ENCODE measurements at regions not wholly inside any gene's neighbourhood (a gene's known extent, or its start where the extent isn't known, plus 50 kb on each side); places are given as distances from the start of the nearest gene placed in this dataset.

- no peak overlapping the region for H3K4me3 ChIP-seq (ENCODE audit: low read depth, low read length)
- TF ChIP-seq, protein P1, sequence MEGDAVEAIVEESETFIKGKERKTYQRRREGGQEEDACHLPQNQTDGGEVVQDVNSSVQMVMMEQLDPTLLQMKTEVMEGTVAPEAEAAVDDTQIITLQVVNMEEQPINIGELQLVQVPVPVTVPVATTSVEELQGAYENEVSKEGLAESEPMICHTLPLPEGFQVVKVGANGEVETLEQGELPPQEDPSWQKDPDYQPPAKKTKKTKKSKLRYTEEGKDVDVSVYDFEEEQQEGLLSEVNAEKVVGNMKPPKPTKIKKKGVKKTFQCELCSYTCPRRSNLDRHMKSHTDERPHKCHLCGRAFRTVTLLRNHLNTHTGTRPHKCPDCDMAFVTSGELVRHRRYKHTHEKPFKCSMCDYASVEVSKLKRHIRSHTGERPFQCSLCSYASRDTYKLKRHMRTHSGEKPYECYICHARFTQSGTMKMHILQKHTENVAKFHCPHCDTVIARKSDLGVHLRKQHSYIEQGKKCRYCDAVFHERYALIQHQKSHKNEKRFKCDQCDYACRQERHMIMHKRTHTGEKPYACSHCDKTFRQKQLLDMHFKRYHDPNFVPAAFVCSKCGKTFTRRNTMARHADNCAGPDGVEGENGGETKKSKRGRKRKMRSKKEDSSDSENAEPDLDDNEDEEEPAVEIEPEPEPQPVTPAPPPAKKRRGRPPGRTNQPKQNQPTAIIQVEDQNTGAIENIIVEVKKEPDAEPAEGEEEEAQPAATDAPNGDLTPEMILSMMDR (IDR thresholded peaks at IDR 0.05; ENCODE audit: insufficient read depth, low read depth, low read length), result no peak
- no peak for DNase-seq (ENCODE audit: low read depth)
Measured at GRCh38 chr3:109809513-109809912, 472.2 kb upstream of the DPPA4 start.

DNA sequence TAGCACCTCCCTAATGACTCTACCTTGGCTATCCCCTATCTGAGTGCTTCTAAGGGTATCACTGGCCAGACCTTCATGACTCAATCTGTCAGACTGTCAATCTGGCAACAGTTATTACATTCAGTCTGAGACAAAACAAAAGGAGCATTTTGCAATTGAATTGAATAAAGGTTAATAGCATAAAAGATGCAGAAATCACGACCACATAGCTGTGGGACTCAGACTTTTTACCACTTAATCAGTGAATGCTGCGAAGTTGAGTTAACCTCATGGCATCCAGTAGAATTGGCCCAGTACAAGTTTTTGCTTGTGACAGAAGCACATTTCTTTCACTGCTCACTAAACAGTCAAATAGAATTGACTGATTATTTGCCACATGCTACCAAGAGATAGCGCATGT, 480.7 kb upstream of the DPPA4 start:
- TF ChIP-seq, protein P1 (IDR thresholded peaks at IDR 0.05; ENCODE audit: insufficient read depth, low read depth, low read length), result no peak
- DNase-seq (ENCODE audit: low read depth), result no peak
- no peak overlapping the region for H3K4me3 ChIP-seq (ENCODE audit: low read depth, low read length)

DNA sequence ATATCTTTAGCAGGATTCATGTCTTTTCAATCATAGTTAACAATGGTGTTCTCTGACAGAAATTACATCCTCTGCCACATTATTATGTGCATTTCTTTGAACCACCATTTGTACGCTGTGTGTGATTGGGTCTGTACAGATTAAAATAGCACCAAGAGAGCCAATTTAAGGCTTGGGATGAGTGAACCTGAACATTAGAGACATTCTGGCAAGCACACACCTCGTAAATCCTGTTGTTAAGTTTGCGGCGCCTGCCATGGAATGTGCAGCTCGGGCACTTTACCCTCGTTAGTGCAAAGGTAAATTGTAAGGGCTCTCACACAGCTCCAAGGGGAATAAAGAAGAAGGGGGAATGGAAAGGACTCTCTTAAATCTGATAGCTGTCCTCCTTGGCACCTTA, 482.4 kb upstream of the DPPA4 start:
- TF ChIP-seq, protein P1 (IDR thresholded peaks at IDR 0.05; ENCODE audit: insufficient read depth, low read depth, low read length), result no peak
- DNase-seq (ENCODE audit: low read depth), result no peak
- H3K4me3 ChIP-seq (ENCODE audit: low read depth, low read length), result no peak overlapping the region

DNA sequence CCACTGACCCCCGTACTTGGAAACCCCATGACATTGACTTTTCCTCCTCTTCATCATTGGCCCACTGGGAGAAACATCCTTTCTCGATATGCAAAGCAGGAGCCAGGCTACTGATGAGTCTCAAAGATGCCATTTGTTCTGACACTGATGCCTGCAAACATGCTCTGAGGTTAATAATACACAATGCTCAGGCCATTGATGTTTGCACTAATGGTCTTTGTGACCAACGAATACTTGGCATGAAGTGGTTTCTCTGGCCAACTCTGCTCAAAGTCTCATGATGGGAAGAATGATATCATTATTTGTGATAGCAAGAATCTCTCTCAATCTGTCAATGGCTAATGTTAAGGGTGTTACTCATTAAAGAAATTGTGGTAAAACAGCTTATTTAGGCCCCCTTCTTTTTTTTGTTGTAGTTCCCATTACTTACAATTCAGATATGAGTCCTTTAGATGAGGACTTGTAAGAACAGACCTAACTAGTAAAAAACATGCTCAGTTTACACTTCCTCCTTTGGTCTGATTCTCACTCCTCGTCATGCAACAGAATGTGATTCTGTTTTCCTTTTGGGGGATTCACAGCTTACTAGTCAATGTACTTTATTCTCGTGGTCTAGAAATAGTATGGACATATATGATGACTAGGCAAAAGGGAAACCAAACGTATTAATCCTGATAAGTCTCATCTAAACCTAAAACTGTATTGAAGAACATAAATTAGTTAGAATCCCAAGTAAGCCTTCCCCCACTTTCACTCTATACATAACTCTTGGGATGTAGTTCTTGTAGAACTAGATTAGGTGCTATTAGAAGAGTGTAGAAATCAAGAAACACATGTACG, 488.8 kb upstream of the DPPA4 start:
- TF ChIP-seq, protein P1 (IDR thresholded peaks at IDR 0.05; ENCODE audit: insufficient read depth, low read depth, low read length), result no peak

DNA sequence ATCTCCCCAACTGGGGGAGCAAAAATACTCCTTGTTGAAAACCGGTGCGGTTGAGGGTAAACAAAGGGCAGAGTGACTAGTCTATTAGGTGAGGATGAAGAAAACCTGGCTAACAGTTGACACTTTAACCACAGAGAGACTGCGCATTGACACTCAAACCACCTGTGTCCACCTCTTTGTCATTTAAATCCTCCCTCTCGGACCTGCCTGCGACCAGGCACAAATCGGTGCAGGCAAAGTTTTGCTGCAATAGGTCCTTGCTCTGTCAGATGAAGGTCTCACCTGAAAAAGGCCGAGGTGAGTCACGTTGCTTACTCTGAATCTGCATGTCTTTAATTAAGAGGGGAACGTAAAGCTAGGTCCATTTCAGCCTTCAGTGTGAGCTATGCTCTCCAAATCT, 494.1 kb upstream of the DPPA4 start:
- H3K4me3 ChIP-seq (ENCODE audit: low read depth, low read length), result no peak overlapping the region
- TF ChIP-seq, protein P1 (IDR thresholded peaks at IDR 0.05; ENCODE audit: insufficient read depth, low read depth, low read length), result no peak
- DNase-seq (ENCODE audit: low read depth), result no peak

More for the DNA sequence above, 488.8 kb upstream of the DPPA4 start:
- H3K4me3 ChIP-seq (ENCODE audit: low read depth, low read length), result no peak overlapping the region
- no peak for DNase-seq (ENCODE audit: low read depth)

DNA sequence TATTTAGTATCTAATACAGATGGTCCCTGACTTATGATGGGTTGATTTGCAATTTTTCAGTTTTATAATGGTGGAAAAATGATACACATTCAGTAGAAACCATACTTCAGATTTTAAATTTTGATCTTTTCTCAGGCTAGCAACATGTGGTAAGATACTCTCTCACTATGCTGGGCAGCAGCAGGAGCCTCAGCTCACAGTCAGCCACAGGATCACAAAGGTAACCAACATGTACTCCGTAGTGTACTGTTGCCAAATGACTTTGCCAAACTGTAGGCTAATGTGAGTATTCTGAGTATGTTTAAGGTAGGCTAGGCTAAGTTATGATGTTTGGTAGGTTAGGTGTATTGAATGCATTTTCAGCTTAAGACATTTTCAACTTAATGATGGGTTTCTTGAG, 498.6 kb upstream of the DPPA4 start:
- no peak for DNase-seq (ENCODE audit: low read depth)
- H3K4me3 ChIP-seq (ENCODE audit: low read depth, low read length), result no peak overlapping the region
- TF ChIP-seq, protein P1 (IDR thresholded peaks at IDR 0.05; ENCODE audit: insufficient read depth, low read depth, low read length), result no peak

GRCh38 chr3:109851854-109852253, 514.5 kb upstream of the DPPA4 start:
- no peak overlapping the region for H3K4me3 ChIP-seq (ENCODE audit: low read depth, low read length)
- TF ChIP-seq, protein P1 (IDR thresholded peaks at IDR 0.05; ENCODE audit: insufficient read depth, low read depth, low read length), result no peak
- DNase-seq (ENCODE audit: low read depth), result no peak
